GM19328 (cell line): ENCODE measurements at regions not wholly inside any gene's neighbourhood (a gene's known extent, or its start where the extent isn't known, plus 50 kb on each side); places are given as distances from the start of the nearest gene placed in this dataset.
"Not testable (repeated sequence)": the region's sequence is repeated elsewhere in the genome, so short reads cannot be mapped to it uniquely, and the experiment has no call there.

Experiments
- ATAC-seq: cut with Tn5 transposase; IDR thresholded peaks from one replicate; pipeline ENCODE4 v1.9.1; 2021; ENCODE audit warnings: mild to moderate bottlenecking, moderate library complexity; ENCODE audit not compliant: unreplicated experiment

DNA sequence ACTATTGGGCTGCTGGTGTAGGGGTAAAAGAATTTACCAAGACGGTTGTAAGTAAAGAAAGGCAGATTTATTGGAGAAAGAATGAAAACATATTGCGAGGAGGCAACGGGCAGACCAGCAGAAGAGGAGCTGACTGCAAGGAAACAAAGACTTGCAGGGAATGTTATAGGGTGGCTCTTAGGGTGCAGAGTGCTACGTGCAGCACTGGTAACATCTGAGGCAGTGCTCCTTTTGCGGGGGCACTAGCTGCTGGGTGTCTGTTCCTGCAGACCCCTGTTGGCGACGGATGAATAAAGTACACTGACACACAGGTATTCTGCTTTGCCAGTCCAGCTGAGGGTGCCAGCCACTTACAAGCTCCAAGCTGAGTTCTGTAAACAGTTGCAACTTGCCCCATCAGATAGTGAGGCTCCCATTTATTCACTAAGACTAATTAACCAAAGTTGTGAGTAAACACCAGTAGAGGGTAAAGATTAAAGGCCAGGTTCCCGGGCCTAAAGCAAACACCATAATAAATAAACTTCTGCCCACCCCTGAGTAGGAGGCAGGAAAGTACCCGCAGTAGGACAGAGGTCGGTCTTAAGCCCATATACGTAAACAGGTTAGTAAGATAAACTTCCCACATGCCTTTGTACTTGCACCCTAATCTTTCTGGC lies 140.2 kb upstream of the KCNK1 start:
- no peak for ATAC-seq

DNA sequence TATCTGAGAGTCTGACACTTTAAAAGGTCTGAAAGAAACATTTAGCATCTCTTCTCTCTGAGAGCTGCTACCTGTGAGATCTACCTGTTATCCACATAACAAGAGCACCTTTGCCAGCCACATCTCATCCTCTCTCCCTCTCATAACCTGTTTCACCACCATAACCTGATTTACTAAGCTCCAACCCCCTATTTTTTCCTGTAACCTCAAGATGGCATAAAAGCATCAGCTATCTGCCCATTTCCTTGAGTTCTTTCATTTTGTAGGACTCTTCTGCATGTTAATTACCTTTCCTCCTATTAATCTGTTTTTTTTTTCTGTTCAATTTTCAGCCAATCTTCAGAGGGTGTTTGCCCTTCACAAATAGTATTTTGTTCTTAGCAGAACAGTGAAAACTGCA lies 136.5 kb upstream of the KCNK1 start:
- ATAC-seq, result no peak

DNA sequence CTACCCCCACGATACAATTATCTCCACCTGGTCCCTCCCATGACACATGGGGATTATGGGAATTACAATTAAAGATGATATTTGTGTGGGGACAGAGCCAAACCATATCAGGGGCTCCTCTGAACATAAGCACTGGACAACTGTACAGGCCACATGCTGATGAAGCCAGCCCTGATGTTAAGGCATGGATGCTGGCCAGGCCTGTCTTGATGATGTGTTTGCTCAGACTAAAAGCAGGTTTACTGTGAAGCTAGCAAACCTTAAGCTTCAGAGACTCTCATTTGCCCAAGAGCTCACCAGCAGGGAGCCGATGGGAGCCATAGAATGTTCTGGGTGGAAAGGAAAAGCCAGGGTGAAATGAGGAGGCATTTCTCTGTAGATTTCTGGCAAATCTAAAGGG lies 135.3 kb upstream of the KCNK1 start:
- no peak for ATAC-seq

DNA sequence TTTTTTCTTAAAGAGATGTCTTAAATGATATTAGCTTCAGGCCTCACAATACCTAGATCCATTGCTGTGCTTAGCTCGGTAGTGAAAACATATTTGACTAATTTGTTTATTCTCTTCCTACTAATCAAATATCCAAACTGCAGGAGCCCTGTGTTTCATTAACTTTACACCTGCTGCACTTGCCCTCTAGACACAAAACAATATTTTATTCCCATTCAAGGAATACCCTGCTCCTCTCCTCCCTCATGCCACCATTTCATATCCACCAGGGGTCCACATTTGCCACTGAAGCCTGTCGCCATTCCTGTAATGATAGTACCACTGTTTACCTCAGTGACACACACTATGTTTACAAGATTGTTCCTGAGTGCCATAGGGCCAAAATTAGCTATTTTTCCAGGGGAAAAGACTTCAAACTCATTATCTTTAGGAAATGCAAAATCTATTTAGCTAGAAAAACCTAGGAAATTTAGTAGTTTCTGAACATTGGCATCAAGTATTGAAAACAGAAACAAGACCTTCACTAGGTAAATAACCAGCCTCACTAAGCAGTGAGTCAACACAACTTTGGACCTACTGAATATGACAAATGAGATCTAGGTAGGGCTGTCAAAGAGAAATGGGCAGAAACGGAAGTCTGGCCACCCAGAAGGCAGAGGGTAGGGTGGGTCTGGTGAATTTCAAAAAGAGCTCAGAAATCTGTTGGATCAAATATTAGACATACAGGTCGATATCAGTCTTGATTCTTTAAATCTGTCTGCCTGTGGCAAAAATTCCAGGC lies 134.6 kb upstream of the KCNK1 start:
- no peak for ATAC-seq

DNA sequence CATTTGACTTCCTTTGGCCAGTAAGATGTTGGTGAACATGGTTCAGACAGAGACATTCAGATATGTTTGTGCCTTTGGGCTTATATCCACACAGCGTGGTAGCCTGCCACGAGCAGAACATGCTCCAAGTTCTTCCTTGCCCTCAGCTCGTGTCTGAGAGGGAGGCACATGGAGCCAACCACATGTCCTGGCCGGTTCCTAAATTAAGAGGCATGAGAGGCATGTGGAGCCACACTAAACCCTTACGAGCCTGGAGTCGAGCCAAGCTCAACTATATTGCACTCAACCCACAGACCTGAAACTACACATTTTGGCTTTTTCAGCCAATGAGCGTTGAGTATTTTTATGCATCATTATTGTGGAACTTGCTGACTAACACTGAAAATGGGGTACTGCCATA lies 133.7 kb upstream of the KCNK1 start:
- ATAC-seq, result no peak

DNA sequence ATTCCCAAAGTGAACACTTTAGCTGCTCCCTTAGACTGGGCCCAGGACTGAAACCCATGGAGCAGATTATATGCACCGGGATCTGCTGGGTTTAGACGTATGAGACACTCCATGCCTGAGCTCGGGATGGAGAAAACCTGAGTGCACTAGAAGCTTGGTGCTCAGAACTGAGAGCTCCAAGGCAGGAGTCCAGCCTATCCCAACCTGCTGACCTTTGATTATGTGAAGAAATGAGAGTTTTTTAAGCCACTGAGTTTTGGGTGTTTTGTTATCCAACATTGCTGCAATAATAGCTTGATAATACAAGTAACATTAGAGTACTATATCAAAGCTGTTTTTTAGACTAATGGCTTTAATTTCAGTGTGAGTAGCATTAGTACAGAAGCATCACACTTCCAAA lies 131.5 kb upstream of the KCNK1 start:
- no peak for ATAC-seq

DNA sequence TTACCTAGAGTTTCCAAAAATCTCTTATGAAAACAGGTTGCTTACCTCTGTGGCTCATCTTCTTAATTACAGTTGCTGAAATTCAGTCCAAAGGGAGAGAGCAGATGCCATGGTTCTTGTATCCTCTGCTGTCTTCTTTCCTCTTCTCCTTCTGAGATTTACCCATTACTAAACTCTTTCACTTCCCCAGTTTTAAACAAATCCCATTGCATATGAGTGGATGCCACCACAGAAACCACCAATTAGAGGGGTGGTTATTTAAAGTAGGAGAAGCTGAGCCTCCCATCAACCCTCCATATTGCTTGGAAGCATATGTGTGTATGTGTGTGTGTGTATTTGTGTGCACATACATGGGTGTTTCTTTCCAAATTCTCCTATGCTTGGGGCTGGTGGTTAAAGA lies 128.5 kb upstream of the KCNK1 start:
- no peak for ATAC-seq

DNA sequence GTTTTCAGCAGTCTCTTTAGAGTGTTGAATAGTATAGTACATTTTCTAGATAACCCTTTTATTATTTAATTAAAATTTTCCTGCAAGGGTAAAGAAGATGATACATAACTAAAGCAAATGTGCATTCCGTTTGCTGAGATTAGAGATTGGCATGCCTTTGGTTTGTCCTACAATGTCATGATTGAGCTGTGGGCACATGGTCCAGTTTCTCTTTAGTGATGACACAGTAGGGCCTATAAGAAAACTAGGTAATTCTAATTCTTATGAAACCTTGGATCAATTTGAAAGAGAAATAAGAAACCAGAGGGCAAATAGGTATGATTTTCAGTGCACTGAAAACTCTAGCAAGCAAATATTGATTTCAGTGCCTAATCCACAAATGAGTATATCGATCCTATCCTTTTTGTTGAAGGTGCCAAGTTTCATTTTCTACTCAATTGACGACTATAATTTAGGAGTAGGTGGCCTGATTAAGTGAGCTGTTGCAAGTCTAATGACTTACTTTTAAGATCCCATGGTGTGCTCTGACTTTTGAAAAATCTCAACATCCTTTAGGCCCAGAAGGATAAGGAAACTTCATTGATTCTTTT lies 128.0 kb upstream of the KCNK1 start:
- no peak for ATAC-seq

DNA sequence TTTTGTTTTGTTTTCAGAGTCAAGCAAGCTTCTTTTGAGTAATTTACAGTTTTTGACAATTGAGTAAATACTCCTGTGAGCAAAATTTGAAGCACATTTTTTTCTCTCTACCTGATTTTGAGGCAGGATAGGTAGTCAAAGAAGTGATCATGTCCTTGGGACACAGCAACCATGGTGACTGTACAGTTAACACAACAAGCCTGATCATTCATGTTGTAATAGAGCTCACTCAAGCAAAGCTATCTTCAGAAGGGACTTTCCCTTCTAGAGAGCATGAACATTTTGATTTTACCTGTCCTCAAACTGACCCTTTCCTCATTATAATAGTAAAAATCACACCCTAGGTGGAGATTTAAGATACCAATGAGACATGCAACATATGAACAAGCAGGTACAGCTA lies 126.5 kb upstream of the KCNK1 start:
- no peak for ATAC-seq

DNA sequence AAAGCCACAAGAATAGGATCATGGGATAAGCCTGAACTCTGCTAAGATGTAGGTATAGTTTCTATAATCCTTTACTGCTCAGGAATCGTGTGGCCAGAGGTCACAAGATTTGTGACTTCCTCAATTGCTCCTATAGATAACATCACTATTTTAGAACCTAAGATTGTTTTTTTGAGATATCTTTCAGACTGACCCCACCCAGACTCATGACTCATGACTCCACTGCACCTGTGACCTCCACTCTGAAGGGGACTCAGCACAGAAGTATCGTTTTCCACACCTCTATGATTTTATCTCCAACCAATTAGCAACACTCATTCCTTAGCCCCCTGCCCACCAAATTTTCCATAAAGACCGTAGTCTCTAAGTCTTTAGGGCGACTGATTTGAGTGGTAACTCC lies 124.5 kb upstream of the KCNK1 start:
- ATAC-seq, result no peak

DNA sequence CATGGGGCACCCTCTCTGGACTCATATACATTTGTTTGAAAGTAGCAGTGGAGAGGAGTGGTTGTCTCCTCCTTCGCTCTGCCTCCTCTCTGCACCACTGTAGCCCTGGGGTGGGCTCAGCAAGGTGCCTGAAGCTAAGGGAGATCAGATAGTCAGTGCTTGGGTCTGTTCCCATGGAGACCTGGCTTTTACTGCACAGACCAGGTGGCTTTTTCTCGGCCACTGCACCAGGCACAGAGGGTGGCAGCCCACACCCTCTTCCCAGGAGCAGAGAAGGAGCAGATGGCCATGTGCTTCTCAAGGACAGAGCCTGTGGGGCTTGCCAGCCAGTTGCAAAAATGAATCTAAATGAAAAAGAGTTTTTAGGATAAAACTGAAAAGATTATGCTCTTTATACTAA lies 123.4 kb upstream of the KCNK1 start:
- ATAC-seq, result no peak

DNA sequence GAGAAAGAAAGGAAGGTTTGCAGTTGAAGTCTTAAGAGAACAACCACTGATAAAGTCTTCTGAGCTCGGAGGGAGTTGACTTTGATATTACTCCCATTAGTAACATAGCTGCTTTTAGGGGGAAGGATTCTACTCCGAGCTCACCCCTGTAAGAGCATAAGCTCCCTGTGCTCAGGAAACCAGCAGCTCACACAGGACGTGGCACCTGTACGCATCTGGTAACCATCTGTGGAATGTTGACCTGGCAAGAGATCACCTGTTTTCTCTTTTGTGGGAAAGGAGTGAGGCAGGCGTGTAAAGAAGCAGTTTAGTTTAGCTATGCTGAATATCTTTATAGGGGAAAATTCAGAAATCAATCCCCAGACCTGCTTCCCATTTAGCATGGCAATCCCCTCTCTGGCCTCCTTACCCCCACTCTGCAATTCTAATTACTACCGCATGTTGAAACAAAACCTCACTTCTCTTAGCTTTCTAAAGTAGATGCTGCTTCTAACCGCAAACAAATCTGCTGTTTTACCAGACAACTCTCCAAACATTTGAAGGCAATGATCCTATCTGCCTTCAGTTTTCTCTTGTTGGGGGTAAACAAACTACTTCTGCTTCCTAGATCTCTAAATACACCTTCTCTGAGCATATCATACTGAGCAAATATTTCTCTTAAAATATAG lies 121.8 kb upstream of the KCNK1 start:
- ATAC-seq, result no peak

DNA sequence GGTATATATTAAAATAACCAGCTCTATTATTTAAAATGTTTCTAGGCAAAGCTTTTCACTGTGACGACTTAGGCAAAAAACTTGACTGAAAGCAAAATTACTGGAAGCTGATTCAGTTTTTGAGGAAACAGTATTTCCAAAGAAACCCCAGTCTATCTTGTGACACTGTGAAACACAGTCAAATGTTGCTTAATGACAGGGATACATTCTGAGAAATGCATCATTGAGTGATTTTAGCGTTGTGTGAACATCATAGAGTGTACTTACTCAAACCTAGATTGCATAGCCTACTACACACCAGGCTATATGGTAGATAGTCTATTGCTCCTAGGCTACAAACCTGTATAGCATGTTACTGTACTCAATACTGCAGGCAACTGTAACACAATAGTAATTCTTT lies 116.9 kb upstream of the KCNK1 start:
- no peak for ATAC-seq

DNA sequence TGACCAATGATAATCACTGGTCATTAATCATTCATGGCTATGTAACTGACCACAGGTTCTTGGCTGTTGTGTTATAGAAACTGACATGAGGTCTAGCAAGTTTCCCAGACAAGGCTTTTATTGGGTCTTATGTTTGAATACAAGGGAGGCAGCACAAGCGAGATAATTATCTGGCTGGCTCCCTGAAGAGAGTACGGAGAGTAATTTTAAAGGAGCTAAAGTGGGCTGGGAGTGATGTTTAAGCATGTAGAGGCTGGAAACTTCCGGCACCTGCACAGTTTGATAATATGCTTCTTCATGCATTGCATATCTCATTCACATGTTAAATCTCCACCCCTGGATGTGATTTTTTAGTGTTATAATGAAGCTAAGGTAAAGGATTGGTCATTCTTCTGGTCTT lies 116.2 kb upstream of the KCNK1 start:
- ATAC-seq, result no peak

DNA sequence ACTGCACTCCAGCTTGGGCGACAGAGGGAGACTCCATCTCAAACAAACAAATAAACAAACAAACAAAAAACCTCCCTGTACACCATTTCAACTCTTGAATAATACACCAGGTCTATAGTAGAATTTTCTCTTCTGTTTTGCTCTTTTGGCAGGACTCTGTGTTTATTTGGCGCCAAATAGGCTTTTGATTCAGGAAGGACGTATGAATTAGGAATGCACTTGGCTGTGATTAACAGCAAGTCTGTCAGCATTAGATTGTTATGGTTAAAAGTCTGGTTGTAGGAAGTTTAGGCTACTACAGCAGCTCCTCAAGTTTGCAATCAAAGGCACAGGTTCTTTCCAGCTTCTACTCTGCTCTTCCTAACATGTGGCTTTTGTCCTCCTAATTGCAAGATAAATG lies 113.8 kb upstream of the KCNK1 start:
- ATAC-seq, result no peak

DNA sequence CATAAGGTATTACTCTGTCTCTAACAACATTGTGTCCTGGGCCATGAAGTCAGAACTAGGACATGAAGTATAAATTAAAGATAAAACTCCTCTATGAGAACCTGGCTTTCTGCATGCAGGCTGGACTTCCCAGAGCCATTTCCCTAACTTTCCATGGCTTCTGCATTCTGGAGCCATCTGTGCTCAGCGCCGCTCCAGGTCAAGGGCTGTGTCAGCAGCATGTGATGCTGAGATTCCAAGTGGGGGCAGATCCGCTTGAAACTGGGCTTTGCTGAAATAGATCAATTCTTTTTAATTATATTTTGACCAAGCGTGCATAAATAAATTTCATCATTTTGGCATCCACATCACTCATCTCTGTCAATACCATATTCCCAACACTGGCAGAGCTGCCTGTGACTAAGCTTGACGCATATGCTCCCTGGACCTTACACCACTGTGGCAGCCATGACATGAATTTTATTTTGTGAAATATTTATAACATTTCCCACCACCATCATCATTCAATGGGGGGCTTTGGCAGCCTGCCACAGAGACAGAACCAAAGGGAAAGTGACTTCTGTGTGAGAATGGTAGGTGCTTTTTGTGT lies 110.4 kb upstream of the KCNK1 start:
- ATAC-seq, result no peak

DNA sequence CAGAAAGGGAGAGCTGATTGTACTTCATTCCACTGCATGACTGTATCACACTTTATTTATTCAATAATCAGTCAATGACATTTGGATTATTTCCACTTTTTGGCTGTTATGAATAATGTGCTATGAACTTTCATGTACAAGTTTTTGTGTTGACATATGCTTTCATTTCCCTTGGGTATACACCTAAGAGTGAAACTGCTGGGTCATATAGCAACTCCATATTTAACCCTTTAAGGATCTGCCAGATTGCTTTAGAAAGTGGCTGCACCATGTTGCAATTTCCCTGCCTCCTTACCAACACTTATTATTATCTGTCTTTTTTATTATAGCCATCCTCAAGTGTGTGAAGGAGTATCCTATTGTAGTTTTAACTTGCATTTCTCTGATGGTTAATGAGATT lies 108.8 kb upstream of the KCNK1 start:
- no peak for ATAC-seq

DNA sequence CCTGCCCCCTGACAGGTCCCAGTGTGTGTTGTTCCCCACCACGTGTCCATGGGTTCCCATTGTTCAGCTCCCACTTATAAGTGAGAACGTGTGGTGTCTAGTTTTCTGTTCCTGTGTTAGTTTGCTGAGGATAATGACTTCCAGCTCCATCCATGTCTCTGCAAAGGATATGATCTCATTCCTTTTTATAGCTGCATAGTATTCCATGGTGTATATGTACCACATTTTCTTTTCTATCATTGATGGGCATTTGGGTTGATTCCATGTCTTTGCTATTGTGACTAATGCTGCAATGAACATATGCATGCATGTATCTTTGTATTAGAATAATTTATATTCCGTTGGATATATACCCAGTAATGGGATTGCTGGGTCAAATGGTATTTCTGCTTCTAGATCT lies 108.0 kb upstream of the KCNK1 start:
- ATAC-seq, result not testable (repeated sequence)

DNA sequence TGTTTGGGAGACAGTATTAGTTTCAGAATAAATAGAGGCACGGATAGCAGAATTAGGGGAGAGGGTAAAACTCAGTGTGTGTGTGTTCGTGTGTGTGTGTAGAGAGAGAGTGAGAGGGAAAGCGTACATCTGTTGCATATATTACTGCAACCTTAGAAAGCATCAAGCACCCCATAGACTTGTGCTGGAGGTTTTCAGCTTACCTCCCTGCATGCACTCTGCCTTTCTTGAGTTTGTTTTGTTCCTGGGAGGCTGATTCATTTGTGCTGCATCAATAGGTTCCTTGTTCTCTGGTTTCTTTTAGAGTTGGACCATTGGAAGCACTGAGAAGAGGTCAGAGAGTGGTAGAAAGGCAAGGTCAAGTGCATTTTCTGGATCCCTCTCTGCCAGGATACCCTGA lies 104.4 kb upstream of the KCNK1 start:
- ATAC-seq, result no peak

DNA sequence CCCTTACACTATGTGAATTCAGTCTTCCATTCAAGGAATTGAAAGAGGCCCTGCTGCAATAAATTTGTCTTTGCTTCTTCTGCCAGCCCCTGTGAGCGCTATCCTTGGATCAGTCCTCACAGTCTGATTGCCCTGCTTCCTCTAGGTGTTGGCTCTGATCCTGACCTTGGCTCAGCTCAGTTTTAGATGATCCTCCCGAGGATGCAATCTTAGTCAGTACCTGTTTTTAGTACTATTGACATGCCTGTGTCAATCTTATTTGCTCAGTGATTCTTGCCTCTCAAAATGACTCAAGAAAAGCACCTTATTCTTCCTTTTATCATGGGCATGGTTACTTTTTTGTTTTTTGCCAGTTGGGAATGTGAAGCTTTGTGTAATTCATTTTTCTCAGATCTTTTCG lies 101.4 kb upstream of the KCNK1 start:
- ATAC-seq, result no peak

DNA sequence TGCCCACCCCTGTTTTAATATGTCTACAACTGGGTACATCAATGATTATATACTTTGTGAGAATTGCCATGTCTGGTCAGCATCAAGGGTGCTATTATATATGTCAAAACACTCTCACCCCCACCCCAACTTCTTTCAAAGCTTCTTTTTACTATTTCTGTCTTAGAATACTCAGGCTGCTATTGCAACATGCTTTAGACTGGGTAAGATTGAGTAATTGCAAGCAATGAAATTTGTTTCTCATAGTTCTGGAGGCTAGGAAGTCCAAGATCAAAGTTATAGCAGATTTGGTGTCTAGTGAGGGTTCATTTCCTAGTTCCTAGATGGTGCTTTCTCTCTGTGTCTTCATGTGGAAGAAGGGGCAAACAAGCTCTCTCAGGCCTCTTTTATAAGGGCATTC lies 100.5 kb upstream of the KCNK1 start:
- ATAC-seq, result no peak
